ENCODE measurements at regions not wholly inside any gene's neighbourhood (a gene's known extent, or its start where the extent isn't known, plus 50 kb on each side); places are given as distances from the start of the nearest gene placed in this dataset.
"Not testable (repeated sequence)": the region's sequence is repeated elsewhere in the genome, so short reads cannot be mapped to it uniquely, and the experiment has no call there.

- no peaks in the 10 kb centered on the region for H4K20me1 ChIP-seq (ENCODE audit: control insufficient read depth, insufficient read depth, low read depth, low read length)
- H3K79me2 ChIP-seq (ENCODE audit: control insufficient read depth, low read length): no peaks in the 10 kb centered on the region
- no peaks in the 10 kb centered on the region for H3K4me1 ChIP-seq (ENCODE audit: control insufficient read depth, low read length)
- no peaks in the 10 kb centered on the region for H3K27me3 ChIP-seq (ENCODE audit: control insufficient read depth, low read length)
- H3K27ac ChIP-seq (ENCODE audit: low read depth, low read length): no peak overlapping the region
- H3K9me2 ChIP-seq (replicated peaks; ENCODE audit: control insufficient read depth, low read length): no peaks in the 10 kb centered on the region
- no peaks in the 10 kb centered on the region for H3K36me3 ChIP-seq (ENCODE audit: control insufficient read depth, low read length)
- H3F3A ChIP-seq (ENCODE audit: control insufficient read depth, insufficient read depth): no peaks in the 10 kb centered on the region
- H3K4me2 ChIP-seq (ENCODE audit: low read length): no peak overlapping the region
- TF ChIP-seq CTCF (IDR thresholded peaks at IDR 0.05; ENCODE audit: low read depth, low read length, poor library complexity, severe bottlenecking): no peak
- TF ChIP-seq EZH2phosphoT487 (IDR thresholded peaks at IDR 0.05; ENCODE audit: borderline replicate concordance, low read length): no peak
- H3K9me3 ChIP-seq (ENCODE audit: control insufficient read depth, insufficient read depth, low read length): no peaks in the 10 kb centered on the region
- H3K4me3 ChIP-seq (ENCODE audit: low read length): no peak overlapping the region
Measured at GRCh38 chr2:189350540-189351209, 90.6 kb upstream of the WDR75 start.

- H3F3A ChIP-seq (ENCODE audit: control insufficient read depth, insufficient read depth); H3K27me3 ChIP-seq (ENCODE audit: control insufficient read depth, low read length); H3K36me3 ChIP-seq (ENCODE audit: control insufficient read depth, low read length); H3K4me2 ChIP-seq (ENCODE audit: low read length); H3K4me3 ChIP-seq (ENCODE audit: low read length); H4K20me1 ChIP-seq (ENCODE audit: control insufficient read depth, insufficient read depth, low read depth, low read length); H3K9me3 ChIP-seq (ENCODE audit: control insufficient read depth, insufficient read depth, low read length); H3K4me1 ChIP-seq (ENCODE audit: control insufficient read depth, low read length); H3K27ac ChIP-seq (ENCODE audit: low read depth, low read length); H3K9me2 ChIP-seq (replicated peaks; ENCODE audit: control insufficient read depth, low read length); H3K79me2 ChIP-seq (ENCODE audit: control insufficient read depth, low read length): not testable (repeated sequence)
Measured at GRCh38 chr2:189351933-189352332, 89.3 kb upstream of the WDR75 start.

- H3K4me2 ChIP-seq (ENCODE audit: low read length); H3K9me3 ChIP-seq (ENCODE audit: control insufficient read depth, insufficient read depth, low read length): not testable (repeated sequence)
Measured at GRCh38 chr2:189357375-189357774, 83.9 kb upstream of the WDR75 start.

DNA sequence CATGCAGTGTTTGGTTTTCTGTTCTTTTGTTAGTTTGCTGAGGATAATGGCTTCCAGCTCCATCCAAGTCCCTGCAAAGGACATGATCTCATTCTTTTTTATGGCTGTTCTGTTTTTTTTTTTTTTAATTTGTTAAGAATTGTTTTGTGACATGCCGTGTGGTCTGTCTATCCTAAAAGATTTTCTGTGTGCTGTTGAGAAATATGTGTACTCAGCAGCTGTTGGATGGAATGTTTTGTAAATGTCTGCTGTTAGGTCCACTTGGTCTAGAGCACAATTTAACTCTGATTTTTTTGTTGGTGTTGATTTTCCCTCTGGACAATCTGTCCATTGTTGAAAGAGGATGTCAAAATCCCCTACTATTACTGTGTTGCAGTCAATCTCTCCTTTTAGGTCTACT, 80.4 kb upstream of the WDR75 start:
- Histone ChIP-seq H3K9me2 (replicated peaks; ENCODE audit: control insufficient read depth, low read length) (no peaks in the 10 kb centered on the region), H3K36me3 (ENCODE audit: control insufficient read depth, low read length) (no peaks in the 10 kb centered on the region), H3K4me1 (ENCODE audit: control insufficient read depth, low read length) (no peaks in the 10 kb centered on the region), H3K4me2 (ENCODE audit: low read length) (no peak overlapping the region), H4K20me1 (ENCODE audit: control insufficient read depth, insufficient read depth, low read depth, low read length) (no peaks in the 10 kb centered on the region), H3K9me3 (ENCODE audit: control insufficient read depth, insufficient read depth, low read length) (no peaks in the 10 kb centered on the region), H3K27me3 (ENCODE audit: control insufficient read depth, low read length) (no peaks in the 10 kb centered on the region), H3F3A (ENCODE audit: control insufficient read depth, insufficient read depth) (no peaks in the 10 kb centered on the region), H3K27ac (ENCODE audit: low read depth, low read length) (no peak overlapping the region), H3K4me3 (ENCODE audit: low read length) (no peak overlapping the region), H3K79me2 (ENCODE audit: control insufficient read depth, low read length) (no peaks in the 10 kb centered on the region)
- no peak for TF ChIP-seq CTCF (IDR thresholded peaks at IDR 0.05; ENCODE audit: low read depth, low read length, poor library complexity, severe bottlenecking)
- TF ChIP-seq EZH2phosphoT487 (IDR thresholded peaks at IDR 0.05; ENCODE audit: borderline replicate concordance, low read length): no peak

More at GRCh38 chr2:189357375-189357774, 83.9 kb upstream of the WDR75 start:
- H3K36me3 ChIP-seq (ENCODE audit: control insufficient read depth, low read length); H3K9me2 ChIP-seq (replicated peaks; ENCODE audit: control insufficient read depth, low read length); H3F3A ChIP-seq (ENCODE audit: control insufficient read depth, insufficient read depth); H3K79me2 ChIP-seq (ENCODE audit: control insufficient read depth, low read length); H3K27ac ChIP-seq (ENCODE audit: low read depth, low read length); H3K27me3 ChIP-seq (ENCODE audit: control insufficient read depth, low read length); H4K20me1 ChIP-seq (ENCODE audit: control insufficient read depth, insufficient read depth, low read depth, low read length); H3K4me1 ChIP-seq (ENCODE audit: control insufficient read depth, low read length); H3K4me3 ChIP-seq (ENCODE audit: low read length): not testable (repeated sequence)

Data from DOHH2 (cell line).